C4-2B (cell line): ENCODE measurements at regions not wholly inside any gene's neighbourhood (a gene's known extent, or its start where the extent isn't known, plus 50 kb on each side); places are given as distances from the start of the nearest gene placed in this dataset.

Source experiments
- H3K27ac ChIP-seq: fragments of 450-650 bp; 2 replicates; pipeline ENCODE4 v1.5.1; 2017
- ZFX ChIP-seq: fragments of 450-650 bp; IDR thresholded peaks from 2 replicates; pipeline ENCODE4 v1.6.1; 2017
- TF ChIP-seq, protein P1 (sequence below): fragments of 450-650 bp; conservative IDR thresholded peaks from 2 replicates; pipeline ENCODE4 v1.5.1; 2017; ENCODE audit warnings: mild to moderate bottlenecking

DNA sequence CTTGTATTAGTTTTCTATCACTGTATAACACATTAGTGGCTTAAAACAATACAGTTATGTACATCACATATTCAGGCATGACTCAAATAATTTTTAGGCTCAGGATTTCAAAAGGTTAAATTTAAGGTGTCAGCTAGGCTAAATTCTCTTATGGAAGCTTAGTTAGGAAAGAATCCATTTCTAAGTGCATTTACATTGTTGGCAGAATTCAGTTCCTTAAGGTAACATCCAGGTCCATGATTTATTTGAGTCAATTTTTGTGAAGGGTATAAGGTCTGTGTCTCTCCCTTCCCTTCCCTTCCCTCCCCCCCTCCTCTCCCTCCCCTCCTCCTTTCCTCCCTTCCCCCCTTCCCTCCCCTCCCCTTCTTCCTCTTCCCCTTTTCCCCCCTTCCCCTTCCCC lies 399.0 kb upstream of the CNTN5 start:
- TF ChIP-seq, protein P1, sequence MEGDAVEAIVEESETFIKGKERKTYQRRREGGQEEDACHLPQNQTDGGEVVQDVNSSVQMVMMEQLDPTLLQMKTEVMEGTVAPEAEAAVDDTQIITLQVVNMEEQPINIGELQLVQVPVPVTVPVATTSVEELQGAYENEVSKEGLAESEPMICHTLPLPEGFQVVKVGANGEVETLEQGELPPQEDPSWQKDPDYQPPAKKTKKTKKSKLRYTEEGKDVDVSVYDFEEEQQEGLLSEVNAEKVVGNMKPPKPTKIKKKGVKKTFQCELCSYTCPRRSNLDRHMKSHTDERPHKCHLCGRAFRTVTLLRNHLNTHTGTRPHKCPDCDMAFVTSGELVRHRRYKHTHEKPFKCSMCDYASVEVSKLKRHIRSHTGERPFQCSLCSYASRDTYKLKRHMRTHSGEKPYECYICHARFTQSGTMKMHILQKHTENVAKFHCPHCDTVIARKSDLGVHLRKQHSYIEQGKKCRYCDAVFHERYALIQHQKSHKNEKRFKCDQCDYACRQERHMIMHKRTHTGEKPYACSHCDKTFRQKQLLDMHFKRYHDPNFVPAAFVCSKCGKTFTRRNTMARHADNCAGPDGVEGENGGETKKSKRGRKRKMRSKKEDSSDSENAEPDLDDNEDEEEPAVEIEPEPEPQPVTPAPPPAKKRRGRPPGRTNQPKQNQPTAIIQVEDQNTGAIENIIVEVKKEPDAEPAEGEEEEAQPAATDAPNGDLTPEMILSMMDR = no peak
- no peak overlapping the region for H3K27ac ChIP-seq

- H3K27ac ChIP-seq = no peak overlapping the region
- no peak for TF ChIP-seq ZFX
- TF ChIP-seq, protein P1 = no peak
Measured at GRCh38 chr11:98625526-98625925, 395.2 kb upstream of the CNTN5 start.

- no peak overlapping the region for H3K27ac ChIP-seq
- TF ChIP-seq ZFX = no peak
- TF ChIP-seq, protein P1 = no peak
Measured at GRCh38 chr11:98630736-98631135, 390.0 kb upstream of the CNTN5 start.

- TF ChIP-seq, protein P1 = no peak
- no peak for TF ChIP-seq ZFX
- no peak overlapping the region for H3K27ac ChIP-seq
Measured at GRCh38 chr11:98657711-98658110, 363.0 kb upstream of the CNTN5 start.

GRCh38 chr11:98659431-98659830 lies 361.3 kb upstream of the CNTN5 start:
- H3K27ac ChIP-seq = no peak overlapping the region
- no peak for TF ChIP-seq ZFX
- TF ChIP-seq, protein P1 = no peak

DNA sequence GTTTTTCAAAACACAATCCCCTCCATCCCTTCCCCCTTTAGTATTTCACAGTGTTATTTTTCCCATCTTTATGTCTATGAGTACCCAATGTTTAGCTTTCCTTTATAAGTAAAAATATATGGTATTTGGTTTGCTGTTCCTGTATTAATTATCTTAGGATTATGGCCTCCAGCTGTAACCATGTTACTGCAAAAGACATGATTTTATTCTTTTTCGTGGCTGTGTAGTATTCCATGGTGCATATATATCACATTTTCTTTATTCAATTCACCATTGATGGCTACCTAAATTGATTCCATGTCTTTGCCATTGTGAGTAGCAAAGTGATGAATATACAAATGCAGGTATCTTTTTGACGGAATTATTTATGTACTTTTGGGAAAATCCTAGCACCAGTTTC lies 346.4 kb upstream of the CNTN5 start:
- TF ChIP-seq ZFX = no peak
- TF ChIP-seq, protein P1 = no peak
- H3K27ac ChIP-seq = no peak overlapping the region

DNA sequence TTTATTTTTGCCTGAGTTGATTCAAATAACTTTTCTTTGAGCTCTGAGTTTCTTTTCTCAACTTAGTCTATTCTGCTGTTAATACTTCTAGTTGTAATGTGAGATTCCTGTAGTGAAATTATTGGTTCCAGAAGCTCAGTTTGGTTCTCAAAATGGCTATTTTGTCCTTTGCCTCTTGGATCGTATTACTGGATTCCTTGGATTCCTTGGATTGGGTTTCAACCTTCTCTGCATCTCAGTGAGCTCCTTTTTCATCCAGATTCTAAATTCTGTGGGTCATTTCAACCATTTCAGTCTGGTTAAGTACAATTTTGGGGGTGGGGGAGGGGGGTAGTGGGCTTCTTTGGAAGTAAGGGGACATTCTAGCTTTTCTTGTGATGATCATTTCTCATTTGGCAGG lies 341.1 kb upstream of the CNTN5 start:
- no peak overlapping the region for H3K27ac ChIP-seq
- no peak for TF ChIP-seq ZFX
- TF ChIP-seq, protein P1 = no peak
